Uterus (tissue), 3 donors: ENCODE measurements at regions not wholly inside any gene's neighbourhood (a gene's known extent, or its start where the extent isn't known, plus 50 kb on each side); places are given as distances from the start of the nearest gene placed in this dataset.

Source experiments
- DNase-seq, 2 donors: peaks; one replicate each; pipeline ENCODE4 v3.0.0-alpha.2; 2019 to 2020
- H3K27ac ChIP-seq, 2 donors: fragments of 200-600 bp; sonication (generic); 1 replicate in 1 of 2; 2 replicates in 1 of 2; pipeline ENCODE4 v1.5.1; 2016 to 2018
- H3K27me3 ChIP-seq, 2 donors: fragments of 200-600 bp; sonication (generic); one replicate each; pipeline ENCODE4 v1.5.1; 2018 to 2019; ENCODE audit warnings: control low read depth in 1 of 2
- H3K36me3 ChIP-seq, 2 donors: fragments of 200-600 bp; sonication (generic); one replicate each; pipeline ENCODE4 v1.5.1; 2019; ENCODE audit warnings: control low read depth in 1 of 2
- H3K4me1 ChIP-seq, 2 donors: fragments of 200-600 bp; sonication (generic); one replicate each; pipeline ENCODE4 v1.5.1; 2018 to 2019; ENCODE audit warnings: control low read depth in 1 of 2
- H3K4me3 ChIP-seq, 2 donors: fragments of 200-600 bp; sonication (generic); 1 replicate in 1 of 2; 2 replicates in 1 of 2; pipeline ENCODE4 v1.5.1; 2018 to 2019; ENCODE audit warnings: mild to moderate bottlenecking in 1 of 2
- H3K9me3 ChIP-seq, 2 donors: fragments of 200-600 bp; sonication (generic); one replicate each; pipeline ENCODE4 v1.5.1; 2019; ENCODE audit warnings: control low read depth in 1 of 2
- POLR2A ChIP-seq, 2 donors: fragments of 450-650 bp; IDR thresholded peaks; one replicate each; pipeline ENCODE4 v1.6.1; 2016; ENCODE audit warnings: antibody characterized with exemption in 2 of 2, mild to moderate bottlenecking in 1 of 2, moderate library complexity in 1 of 2
- intact Hi-C: fragments of 100-400 bp; cut with DNase I; formaldehyde crosslinking; loops from one replicate; pipeline ENCODE4 v1.15.1; 2023; ENCODE audit warnings: low total_unique reads
- TF ChIP-seq, protein P1 (sequence below), 4 experiments: fragments of 200-600 bp in 2 of 4; fragments of 450-650 bp in 2 of 4; sonication (generic) in 2 of 4; IDR thresholded peaks; one replicate each; pipeline ENCODE4 v1.5.1; 2016 to 2019; ENCODE audit warnings: antibody characterized with exemption in 4 of 4, mild to moderate bottlenecking in 2 of 4, moderate library complexity in 1 of 4
- donor health status: DM: yes; HTN: yes; CAD: no.

DNA sequence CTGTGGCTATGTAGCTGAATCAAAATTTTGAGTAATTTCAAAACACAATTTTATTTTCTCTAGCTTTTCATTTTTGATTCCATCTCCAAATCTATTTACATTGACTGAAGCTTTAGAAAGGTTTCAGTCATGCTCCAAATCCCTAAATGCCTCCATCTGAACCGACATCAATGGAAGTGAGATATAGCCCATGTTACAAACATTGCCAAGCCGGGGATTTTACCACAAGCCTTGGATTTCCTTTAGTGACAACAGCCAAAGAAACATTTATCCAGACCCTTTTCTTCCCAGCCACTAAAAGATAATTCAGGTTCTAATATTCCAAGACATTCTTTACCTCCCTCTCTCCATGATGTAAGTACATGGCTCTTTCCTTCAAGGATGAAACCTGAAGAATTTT is 1087.7 kb upstream of the SEMA6A start:
- TF ChIP-seq, protein P1, sequence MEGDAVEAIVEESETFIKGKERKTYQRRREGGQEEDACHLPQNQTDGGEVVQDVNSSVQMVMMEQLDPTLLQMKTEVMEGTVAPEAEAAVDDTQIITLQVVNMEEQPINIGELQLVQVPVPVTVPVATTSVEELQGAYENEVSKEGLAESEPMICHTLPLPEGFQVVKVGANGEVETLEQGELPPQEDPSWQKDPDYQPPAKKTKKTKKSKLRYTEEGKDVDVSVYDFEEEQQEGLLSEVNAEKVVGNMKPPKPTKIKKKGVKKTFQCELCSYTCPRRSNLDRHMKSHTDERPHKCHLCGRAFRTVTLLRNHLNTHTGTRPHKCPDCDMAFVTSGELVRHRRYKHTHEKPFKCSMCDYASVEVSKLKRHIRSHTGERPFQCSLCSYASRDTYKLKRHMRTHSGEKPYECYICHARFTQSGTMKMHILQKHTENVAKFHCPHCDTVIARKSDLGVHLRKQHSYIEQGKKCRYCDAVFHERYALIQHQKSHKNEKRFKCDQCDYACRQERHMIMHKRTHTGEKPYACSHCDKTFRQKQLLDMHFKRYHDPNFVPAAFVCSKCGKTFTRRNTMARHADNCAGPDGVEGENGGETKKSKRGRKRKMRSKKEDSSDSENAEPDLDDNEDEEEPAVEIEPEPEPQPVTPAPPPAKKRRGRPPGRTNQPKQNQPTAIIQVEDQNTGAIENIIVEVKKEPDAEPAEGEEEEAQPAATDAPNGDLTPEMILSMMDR (IDR thresholded peaks at IDR 0.05): no peak
- TF ChIP-seq POLR2A (IDR thresholded peaks at IDR 0.05): no peak
- H3K27me3 ChIP-seq: no peaks in the 10 kb centered on the region
- H3K27ac ChIP-seq: no peak overlapping the region
- intact Hi-C loops: no loop called here
- H3K4me1 ChIP-seq: no peaks in the 10 kb centered on the region
- no peak overlapping the region for H3K4me3 ChIP-seq
- no peaks in the 10 kb centered on the region for H3K36me3 ChIP-seq
- no peak for DNase-seq
- no peaks in the 10 kb centered on the region for H3K9me3 ChIP-seq

DNA sequence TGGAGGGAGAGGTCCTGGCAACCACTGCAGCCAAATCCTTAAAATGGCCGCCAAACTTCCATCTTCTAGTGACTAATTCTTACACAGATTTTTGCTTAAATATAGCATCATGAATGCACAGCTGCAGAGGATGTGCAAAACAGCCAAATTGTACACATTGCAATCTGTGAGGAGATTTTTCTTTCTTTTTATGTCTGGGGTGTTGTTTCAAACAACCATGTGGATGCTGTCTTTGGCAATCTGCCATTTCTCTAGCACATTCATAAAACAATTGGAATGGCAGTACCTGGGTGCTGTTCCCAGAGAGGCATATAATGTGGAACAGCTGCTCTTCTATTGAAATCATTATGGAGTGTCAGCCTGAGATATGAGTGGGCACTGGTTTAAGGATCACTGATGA is 1082.9 kb upstream of the SEMA6A start:
- Histone ChIP-seq H3K27me3 (no peaks in the 10 kb centered on the region), H3K4me1 (no peaks in the 10 kb centered on the region), H3K4me3 (no peak overlapping the region), H3K9me3 (no peaks in the 10 kb centered on the region), H3K27ac (no peak overlapping the region), H3K36me3 (no peaks in the 10 kb centered on the region)
- TF ChIP-seq, protein P1 (IDR thresholded peaks at IDR 0.05): no peak
- no peak for TF ChIP-seq POLR2A (IDR thresholded peaks at IDR 0.05)
- intact Hi-C loops: no loop called here
- DNase-seq: no peak

DNA sequence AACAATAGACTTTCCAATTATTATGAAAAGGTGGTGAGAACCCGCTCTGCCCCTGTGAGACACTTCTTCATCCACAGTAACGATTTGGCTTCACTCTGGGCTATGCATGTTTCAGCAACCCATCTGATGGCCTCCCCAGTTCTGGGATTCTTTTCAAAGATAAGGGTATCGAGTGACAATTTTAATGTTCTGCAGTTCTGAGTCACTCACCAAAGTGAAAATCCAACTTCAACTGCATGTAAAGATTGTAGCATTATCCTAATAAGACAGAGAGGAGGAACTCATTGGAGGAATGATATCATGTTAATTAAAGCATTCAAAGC is 1078.3 kb upstream of the SEMA6A start:
- Histone ChIP-seq H3K27me3 (no peaks in the 10 kb centered on the region), H3K9me3 (no peaks in the 10 kb centered on the region), H3K36me3 (no peaks in the 10 kb centered on the region), H3K27ac (no peak overlapping the region), H3K4me3 (no peak overlapping the region), H3K4me1 (no peaks in the 10 kb centered on the region)
- no peak for TF ChIP-seq POLR2A (IDR thresholded peaks at IDR 0.05)
- TF ChIP-seq, protein P1 (IDR thresholded peaks at IDR 0.05): no peak
- intact Hi-C loops: no loop called here
- no peak for DNase-seq

DNA sequence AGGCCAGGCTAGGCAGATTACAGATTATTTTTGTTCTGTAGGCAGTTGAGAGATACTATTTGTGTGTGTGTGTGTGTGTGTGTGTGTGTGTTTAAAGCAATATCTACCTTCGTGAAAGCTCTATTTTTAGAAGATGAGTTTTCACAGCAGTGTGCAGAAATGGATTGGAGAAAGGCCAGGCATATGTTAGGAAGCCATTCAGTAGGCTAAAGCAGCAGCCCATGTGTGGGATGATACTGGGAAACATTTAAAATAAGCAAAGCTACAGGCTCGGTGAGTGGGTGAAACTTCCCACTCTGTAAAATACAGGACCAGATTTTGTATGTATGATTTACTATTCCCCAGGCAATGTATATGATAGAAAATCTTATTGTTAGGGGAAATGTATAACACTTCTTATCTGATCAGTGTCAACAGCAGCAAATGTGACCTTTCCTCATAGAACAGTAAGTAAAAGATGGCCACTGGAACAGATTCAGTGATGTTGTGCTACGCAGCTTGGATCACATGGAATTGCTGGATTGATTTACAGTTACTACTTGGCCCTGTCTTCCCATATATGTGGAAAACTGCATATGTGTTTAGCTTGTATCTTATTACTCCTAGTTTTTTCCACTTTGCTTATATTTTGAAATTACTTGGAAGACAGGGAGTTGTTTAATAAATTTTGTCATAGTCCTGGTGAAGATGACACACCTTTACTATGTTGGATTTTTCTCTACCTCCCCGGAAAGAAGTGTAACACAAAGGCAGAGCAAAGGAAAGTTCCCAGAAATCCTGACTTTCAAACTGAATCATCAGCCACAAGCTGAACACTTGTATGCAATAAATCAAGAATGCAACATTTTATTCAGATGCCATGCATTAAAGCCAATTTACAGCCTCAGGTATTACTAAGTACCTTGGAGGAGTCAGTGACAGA is 1077.7 kb upstream of the SEMA6A start:
- Histone ChIP-seq H3K27ac (no peak overlapping the region), H3K27me3 (no peaks in the 10 kb centered on the region), H3K9me3 (no peaks in the 10 kb centered on the region), H3K4me1 (no peaks in the 10 kb centered on the region), H3K4me3 (no peak overlapping the region), H3K36me3 (no peaks in the 10 kb centered on the region)
- TF ChIP-seq POLR2A (IDR thresholded peaks at IDR 0.05): no peak
- TF ChIP-seq, protein P1 (IDR thresholded peaks at IDR 0.05): no peak
- no peak for DNase-seq
- intact Hi-C loops: no loop called here

DNA sequence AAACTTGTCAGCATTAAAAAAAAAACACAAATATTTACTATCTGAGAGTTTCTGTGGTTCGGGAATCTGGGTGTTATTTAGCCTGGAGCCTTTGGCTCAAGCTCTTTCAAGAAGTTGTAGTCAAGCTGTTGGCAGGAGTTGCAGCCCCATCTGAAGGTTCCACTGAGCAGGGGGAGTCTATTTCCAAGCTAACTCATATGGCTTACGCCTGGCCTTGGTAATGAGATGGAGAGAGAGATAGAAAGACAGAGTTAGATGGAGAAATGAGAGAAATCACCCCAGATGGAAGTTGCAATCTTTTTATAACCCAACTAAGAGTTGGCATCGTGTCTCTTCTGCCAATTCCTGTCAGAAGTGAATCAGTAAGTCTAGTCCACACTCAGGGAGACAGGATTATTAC is 1075.2 kb upstream of the SEMA6A start:
- Histone ChIP-seq H3K36me3 (no peaks in the 10 kb centered on the region), H3K27me3 (no peaks in the 10 kb centered on the region), H3K4me3 (no peak overlapping the region), H3K9me3 (no peaks in the 10 kb centered on the region), H3K27ac (no peak overlapping the region), H3K4me1 (no peaks in the 10 kb centered on the region)
- intact Hi-C loops: no loop called here
- DNase-seq: no peak
- TF ChIP-seq, protein P1 (IDR thresholded peaks at IDR 0.05): no peak
- no peak for TF ChIP-seq POLR2A (IDR thresholded peaks at IDR 0.05)
